Spleen (tissue), 7 donors: ENCODE measurements at regions not wholly inside any gene's neighbourhood (a gene's known extent, or its start where the extent isn't known, plus 50 kb on each side); places are given as distances from the start of the nearest gene placed in this dataset.

ENCODE experiments used
- POLR2A ChIP-seq, 3 donors: fragments of 450-650 bp; IDR thresholded peaks; one replicate each; pipeline ENCODE4 v1.5.1; 2017; ENCODE audit warnings: antibody characterized with exemption in 3 of 3, mild to moderate bottlenecking in 1 of 3
- POLR2AphosphoS5 ChIP-seq, 3 donors: sonication (generic); formaldehyde crosslinking; IDR thresholded peaks; one replicate each; pipeline ENCODE4 v1.5.1; 2017; ENCODE audit warnings: antibody characterized with exemption in 3 of 3
- TF ChIP-seq, protein P1 (sequence below), 11 experiments: fragments of 200-600 bp in 7 of 11; fragments of 450-650 bp in 4 of 11; sonication (generic) in 4 of 11; IDR thresholded peaks in 8 of 11; conservative IDR thresholded peaks in 3 of 11; 1 replicate in 7 of 11; 2 replicates in 4 of 11; pipeline versions ENCODE4 v1.4.0 to v1.8.0; 2016 to 2021; ENCODE audit warnings: antibody characterized with exemption in 11 of 11, inconsistent platforms in 4 of 11, mild to moderate bottlenecking in 1 of 11
- donor health status: DM: no; HTN: no; CAD: no; lungs with moderate emphysema.
- donor health status: DM: no; HTN: no; CAD: no.
- donor health status: DM: no; HTN: no; CAD: no.

- TF ChIP-seq POLR2A (IDR thresholded peaks at IDR 0.05): no peak
- TF ChIP-seq, protein P1, sequence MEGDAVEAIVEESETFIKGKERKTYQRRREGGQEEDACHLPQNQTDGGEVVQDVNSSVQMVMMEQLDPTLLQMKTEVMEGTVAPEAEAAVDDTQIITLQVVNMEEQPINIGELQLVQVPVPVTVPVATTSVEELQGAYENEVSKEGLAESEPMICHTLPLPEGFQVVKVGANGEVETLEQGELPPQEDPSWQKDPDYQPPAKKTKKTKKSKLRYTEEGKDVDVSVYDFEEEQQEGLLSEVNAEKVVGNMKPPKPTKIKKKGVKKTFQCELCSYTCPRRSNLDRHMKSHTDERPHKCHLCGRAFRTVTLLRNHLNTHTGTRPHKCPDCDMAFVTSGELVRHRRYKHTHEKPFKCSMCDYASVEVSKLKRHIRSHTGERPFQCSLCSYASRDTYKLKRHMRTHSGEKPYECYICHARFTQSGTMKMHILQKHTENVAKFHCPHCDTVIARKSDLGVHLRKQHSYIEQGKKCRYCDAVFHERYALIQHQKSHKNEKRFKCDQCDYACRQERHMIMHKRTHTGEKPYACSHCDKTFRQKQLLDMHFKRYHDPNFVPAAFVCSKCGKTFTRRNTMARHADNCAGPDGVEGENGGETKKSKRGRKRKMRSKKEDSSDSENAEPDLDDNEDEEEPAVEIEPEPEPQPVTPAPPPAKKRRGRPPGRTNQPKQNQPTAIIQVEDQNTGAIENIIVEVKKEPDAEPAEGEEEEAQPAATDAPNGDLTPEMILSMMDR (IDR thresholded peaks at IDR 0.05 in 8 of 11, conservative IDR thresholded peaks at IDR 0.05 in 3 of 11): no peak
- no peak for TF ChIP-seq POLR2AphosphoS5 (IDR thresholded peaks at IDR 0.05)
Observed at GRCh38 chr13:31873145-31873544, 133.8 kb downstream of the RXFP2 start.
